SK-N-SH (cell line): ENCODE measurements at regions not wholly inside any gene's neighbourhood (a gene's known extent, or its start where the extent isn't known, plus 50 kb on each side); places are given as distances from the start of the nearest gene placed in this dataset.

Experiments used
- CTCF ChIA-PET: fragments of 300-600, 350-600 bp; formaldehyde crosslinking; extraction: SDS; loops from one replicate; lab custom pipeline; 2021; lab: Yijun Ruan, JAX
- POLR2A ChIA-PET: fragments of 350-600 bp; sonication (Branson Sonifier 250); formaldehyde crosslinking; extraction: SDS; loops from one replicate; lab custom pipeline; 2020; ENCODE audit warnings: antibody characterized with exemption, inconsistent platforms; lab: Yijun Ruan, JAX
- DNase-seq: peaks from one replicate; pipeline ENCODE4 v3.0.0; 2012
- H2AFZ ChIP-seq: fragments of 200-600 bp; sonication (generic); 2 replicates; pipeline ENCODE4 v1.8.1; 2016; ENCODE audit warnings: antibody characterized with exemption, mild to moderate bottlenecking, low read depth
- H3F3A ChIP-seq: fragments of 200-600 bp; sonication (generic); replicated peaks from 2 replicates; pipeline ENCODE3; 2016; ENCODE audit warnings: antibody characterized with exemption, mild to moderate bottlenecking; ENCODE audit not compliant: insufficient read depth
- H3K27ac ChIP-seq, 2 experiments: fragments of 200-500 bp in 1 of 2; fragments of 200-600 bp in 1 of 2; sonication (Bioruptor generic) in 1 of 2; sonication (generic), shearing (Covaris generic) in 1 of 2; 2 replicates each; pipeline versions ENCODE4 v1.5.1 to v1.6.1; 2014 to 2016; ENCODE audit warnings: low read depth in 2 of 2, inconsistent platforms in 1 of 2, low read length in 1 of 2, mild to moderate bottlenecking in 1 of 2, mixed read lengths in 1 of 2
- H3K27me3 ChIP-seq: fragments of 200-600 bp; sonication (generic), shearing (Covaris generic); 2 replicates; pipeline ENCODE4 v1.6.1; 2016; ENCODE audit warnings: mixed run types; ENCODE audit not compliant: insufficient read depth
- H3K36me3 ChIP-seq, 2 experiments: fragments of 200-500 bp in 1 of 2; fragments of 200-600 bp in 1 of 2; sonication (Bioruptor generic) in 1 of 2; sonication (generic) in 1 of 2; replicated peaks in 1 of 2; 2 replicates each; pipeline versions ENCODE3 to v1.5.1; 2014 to 2016; ENCODE audit warnings: low read length in 1 of 2, mild to moderate bottlenecking in 1 of 2; ENCODE audit not compliant: insufficient read depth in 2 of 2, control insufficient read depth in 1 of 2
- H3K4me1 ChIP-seq, 2 experiments: fragments of 200-500 bp in 1 of 2; fragments of 200-600 bp in 1 of 2; sonication (Bioruptor generic) in 1 of 2; sonication (generic), shearing (Covaris generic) in 1 of 2; 2 replicates each; pipeline versions ENCODE4 v1.5.1 to v1.6.1; 2014 to 2016; ENCODE audit warnings: low read depth in 1 of 2, low read length in 1 of 2, mixed run types in 1 of 2; ENCODE audit not compliant: insufficient read depth in 2 of 2, control insufficient read depth in 1 of 2
- H3K4me2 ChIP-seq: fragments of 200-600 bp; sonication (generic), shearing (Covaris generic); 2 replicates; pipeline ENCODE4 v1.6.1; 2017; ENCODE audit warnings: mixed run types
- H3K4me3 ChIP-seq, 2 experiments: fragments of 200-500 bp in 1 of 2; fragments of 200-600 bp in 1 of 2; sonication (Bioruptor generic) in 1 of 2; sonication (generic), shearing (Covaris generic) in 1 of 2; 2 replicates each; pipeline versions ENCODE4 v1.5.1 to v1.8.1; 2014 to 2016; ENCODE audit warnings: low read depth in 2 of 2, inconsistent platforms in 1 of 2, low read length in 1 of 2, mild to moderate bottlenecking in 1 of 2, mixed read lengths in 1 of 2, moderate library complexity in 1 of 2
- H3K79me2 ChIP-seq: fragments of 200-600 bp; sonication (generic); 2 replicates; pipeline ENCODE4 v1.8.1; 2017; ENCODE audit warnings: mild to moderate bottlenecking; ENCODE audit not compliant: insufficient read depth
- H3K9ac ChIP-seq: fragments of 200-600 bp; sonication (generic); 2 replicates; pipeline ENCODE4 v1.6.1; 2017; ENCODE audit warnings: mixed run types
- H3K9me2 ChIP-seq: fragments of 200-600 bp; sonication (generic); 2 replicates; pipeline ENCODE4 v1.6.1; 2017; ENCODE audit warnings: mixed run types
- H3K9me3 ChIP-seq: fragments of 200-600 bp; sonication (generic); 2 replicates; pipeline ENCODE4 v1.6.1; 2017; ENCODE audit warnings: mixed run types, mild to moderate bottlenecking, moderate library complexity
- H4K20me1 ChIP-seq: fragments of 200-600 bp; sonication (generic); 2 replicates; pipeline ENCODE4 v1.6.1; 2017; ENCODE audit warnings: mild to moderate bottlenecking, mixed run types; ENCODE audit not compliant: insufficient read depth
- CHD2 ChIP-seq: fragments of 150-350 bp; IDR thresholded peaks from 2 replicates; pipeline ENCODE4 v1.6.1; 2018; ENCODE audit warnings: low read length; ENCODE audit not compliant: partially characterized antibody
- ELF1 ChIP-seq: IDR thresholded peaks from 2 replicates; pipeline ENCODE4 v1.4.0; 2012
- EP300 ChIP-seq, 2 experiments: IDR thresholded peaks; 2 replicates each; pipeline versions ENCODE4 v1.4.0 to v1.6.1; 2012; ENCODE audit warnings: borderline replicate concordance in 1 of 2, low read depth in 1 of 2, low read length in 1 of 2
- EZH2phosphoT487 ChIP-seq: fragments of 200-600 bp; sonication (generic); IDR thresholded peaks from 2 replicates; pipeline ENCODE4 v1.6.1; 2017; ENCODE audit warnings: low read depth, mixed run types, mild to moderate bottlenecking, antibody characterized with exemption, moderate library complexity, borderline replicate concordance
- FOSL2 ChIP-seq: IDR thresholded peaks from 2 replicates; pipeline ENCODE4 v1.4.0; 2012; ENCODE audit warnings: low read depth, mild to moderate bottlenecking, moderate library complexity, borderline replicate concordance
- FOXJ3 ChIP-seq: sonication (generic); formaldehyde crosslinking; IDR thresholded peaks from 2 replicates; pipeline ENCODE4 v1.5.1; 2020; ENCODE audit warnings: mild to moderate bottlenecking, missing genetic modification reagents
- GATA2 ChIP-seq: sonication (generic); formaldehyde crosslinking; IDR thresholded peaks from 2 replicates; pipeline ENCODE4 v1.5.0; 2020; ENCODE audit warnings: mild to moderate bottlenecking, missing genetic modification reagents
- MEF2A ChIP-seq: IDR thresholded peaks from 2 replicates; pipeline ENCODE4 v1.4.0; 2012; ENCODE audit warnings: low read depth, borderline replicate concordance
- NFIC ChIP-seq: IDR thresholded peaks from 2 replicates; pipeline ENCODE4 v1.4.0; 2012; ENCODE audit warnings: borderline replicate concordance
- RCOR1 ChIP-seq: fragments of 150-350 bp; IDR thresholded peaks from 2 replicates; pipeline ENCODE4 v1.6.1; 2017; ENCODE audit warnings: antibody characterized with exemption, low read length
- RFX5 ChIP-seq: IDR thresholded peaks from 2 replicates; pipeline ENCODE4 v1.6.1; 2012; ENCODE audit warnings: mild to moderate bottlenecking, improper control_type of control experiment, low read length
- SIN3A ChIP-seq: IDR thresholded peaks from 2 replicates; pipeline ENCODE4 v1.6.1; 2012; ENCODE audit warnings: low read depth, mild to moderate bottlenecking, low read length, moderate library complexity, borderline replicate concordance
- TAF1 ChIP-seq: IDR thresholded peaks from 2 replicates; pipeline ENCODE4 v1.6.1; 2012; ENCODE audit warnings: low read depth, mild to moderate bottlenecking, low read length, moderate library complexity, borderline replicate concordance
- ZBTB33 ChIP-seq: IDR thresholded peaks from 2 replicates; pipeline ENCODE4 v1.4.0; 2012; ENCODE audit warnings: low read depth, borderline replicate concordance
- WGBS: methylation state at CpG from one replicate; pipeline ENCODE4 v1.1.6; 2017; ENCODE audit warnings: low lambda C conversion rate; 5-methylcytosine and 5-hydroxymethylcytosine counted together
- TF ChIP-seq, protein P1 (sequence below): fragments of 150-350 bp; IDR thresholded peaks from 2 replicates; pipeline ENCODE4 v1.6.1; 2016; ENCODE audit warnings: mild to moderate bottlenecking, low read depth, low read length
- TF ChIP-seq, protein P2 (sequence below): IDR thresholded peaks from 2 replicates; pipeline ENCODE4 v1.4.0; 2012; ENCODE audit warnings: low read depth
- TF ChIP-seq, protein P3 (sequence below): IDR thresholded peaks from 2 replicates; pipeline ENCODE4 v1.4.0; 2012; ENCODE audit warnings: low read depth, borderline replicate concordance

DNA sequence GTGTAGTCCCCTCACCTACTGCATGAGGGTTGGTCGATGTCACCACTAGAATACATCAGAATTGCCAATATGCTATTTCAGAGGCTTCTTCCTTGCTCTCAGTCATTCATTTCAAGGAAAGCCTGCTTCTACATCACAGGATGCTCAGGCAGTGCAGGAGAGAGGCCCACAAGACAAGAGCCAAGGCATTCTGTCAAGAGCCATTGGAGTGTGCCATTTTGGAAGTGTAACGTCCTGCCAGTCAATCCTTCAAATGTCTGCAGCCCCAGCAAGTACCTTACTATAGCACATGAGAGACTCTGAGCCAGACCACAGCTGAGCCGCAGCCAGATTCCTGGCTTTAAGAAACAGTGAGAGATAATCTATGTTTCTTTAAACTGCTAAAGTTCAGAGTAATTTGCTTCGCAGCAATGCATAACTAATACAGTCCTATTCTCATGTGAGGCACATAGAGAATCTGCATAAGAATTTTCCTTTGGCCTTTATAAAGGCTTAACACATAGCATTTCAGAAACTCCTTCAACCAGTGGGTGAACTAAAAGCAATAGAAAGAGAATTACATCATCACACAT lies 166.5 kb upstream of the GNAI1 start:
- CTCF ChIA-PET, result no interaction called here

DNA sequence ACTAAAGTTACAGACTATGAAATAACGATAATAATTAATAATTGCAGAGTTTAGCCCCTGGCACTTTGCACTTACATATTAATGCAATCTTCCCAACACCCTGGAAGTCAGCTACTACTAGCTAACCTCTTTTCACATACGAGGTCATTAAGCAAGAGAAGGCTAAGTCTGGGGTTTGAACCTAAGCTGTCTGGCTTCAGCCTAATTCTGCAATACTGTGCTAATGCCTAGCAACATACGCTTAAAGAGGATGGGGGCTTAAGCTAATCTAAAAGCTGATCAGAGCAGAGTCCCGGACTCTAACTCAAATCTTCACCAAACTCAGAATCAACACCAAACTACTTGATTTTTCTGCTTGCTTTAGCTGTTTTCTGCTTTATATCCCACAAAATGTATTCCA lies 168.7 kb upstream of the GNAI1 start:
- no peak for DNase-seq
- H3K27me3 ChIP-seq, result no peaks in the 10 kb centered on the region
- peaks cover 0 to 2% of the 10 kb centered on the region in 2 experiments; a peak in 2 of 4 replicates for H3K4me1 ChIP-seq
- H3K4me3 ChIP-seq, result no peak overlapping the region
- no peaks in the 10 kb centered on the region for H4K20me1 ChIP-seq
- no peak overlapping the region for H3K4me2 ChIP-seq
- no peak overlapping the region for H2AFZ ChIP-seq
- 84% methylated on average over 4 of the region's 4 CpGs for WGBS
- no peak overlapping the region for H3K27ac ChIP-seq
- no peaks in the 10 kb centered on the region for H3K9me2 ChIP-seq
- H3F3A ChIP-seq, result no peaks in the 10 kb centered on the region
- CTCF ChIA-PET, result no interaction called here
- no peak for TF ChIP-seq TAF1
- no peak for TF ChIP-seq SIN3A
- TF ChIP-seq RCOR1, result no peak
- TF ChIP-seq NFIC, result no peak
- no peak for TF ChIP-seq ZBTB33
- TF ChIP-seq CHD2, result no peak
- no peak for TF ChIP-seq GATA2 (CRISPR knock-in tag)
- no peak overlapping the region for H3K9ac ChIP-seq
- POLR2A ChIA-PET, result no interaction called here
- no peaks in the 10 kb centered on the region for H3K36me3 ChIP-seq
- no peaks in the 10 kb centered on the region for H3K9me3 ChIP-seq
- H3K79me2 ChIP-seq, result no peaks in the 10 kb centered on the region

More for the DNA sequence above, 166.5 kb upstream of the GNAI1 start:
- Histone ChIP-seq H3K4me1 (peaks cover 0 to 7% of the 10 kb centered on the region in 2 experiments; a peak in 2 of 4 replicates), H3K36me3 (no peaks in the 10 kb centered on the region), H3K4me3 (no peak overlapping the region), H3K9ac (no peak overlapping the region), H3K9me3 (no peaks in the 10 kb centered on the region), H3K79me2 (no peaks in the 10 kb centered on the region), H3F3A (no peaks in the 10 kb centered on the region), H3K9me2 (no peaks in the 10 kb centered on the region), H4K20me1 (no peaks in the 10 kb centered on the region), H3K27me3 (no peaks in the 10 kb centered on the region), H3K4me2 (no peak overlapping the region), H2AFZ (no peak overlapping the region), H3K27ac (no peak overlapping the region)
- TF ChIP-seq TAF1, result no peak
- TF ChIP-seq, protein P1, sequence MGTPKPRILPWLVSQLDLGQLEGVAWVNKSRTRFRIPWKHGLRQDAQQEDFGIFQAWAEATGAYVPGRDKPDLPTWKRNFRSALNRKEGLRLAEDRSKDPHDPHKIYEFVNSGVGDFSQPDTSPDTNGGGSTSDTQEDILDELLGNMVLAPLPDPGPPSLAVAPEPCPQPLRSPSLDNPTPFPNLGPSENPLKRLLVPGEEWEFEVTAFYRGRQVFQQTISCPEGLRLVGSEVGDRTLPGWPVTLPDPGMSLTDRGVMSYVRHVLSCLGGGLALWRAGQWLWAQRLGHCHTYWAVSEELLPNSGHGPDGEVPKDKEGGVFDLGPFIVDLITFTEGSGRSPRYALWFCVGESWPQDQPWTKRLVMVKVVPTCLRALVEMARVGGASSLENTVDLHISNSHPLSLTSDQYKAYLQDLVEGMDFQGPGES, result no peak
- TF ChIP-seq RCOR1, result no peak
- no peak for TF ChIP-seq CHD2
- no peak for TF ChIP-seq EP300 (IDR thresholded peaks at IDR 0.05; ENCODE audit: borderline replicate concordance in 1 of 2, low read depth in 1 of 2, low read length in 1 of 2)
- no peak for TF ChIP-seq GATA2 (CRISPR knock-in tag)
- TF ChIP-seq, protein P2, sequence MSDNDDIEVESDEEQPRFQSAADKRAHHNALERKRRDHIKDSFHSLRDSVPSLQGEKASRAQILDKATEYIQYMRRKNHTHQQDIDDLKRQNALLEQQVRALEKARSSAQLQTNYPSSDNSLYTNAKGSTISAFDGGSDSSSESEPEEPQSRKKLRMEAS, result no peak
- TF ChIP-seq, protein P3, sequence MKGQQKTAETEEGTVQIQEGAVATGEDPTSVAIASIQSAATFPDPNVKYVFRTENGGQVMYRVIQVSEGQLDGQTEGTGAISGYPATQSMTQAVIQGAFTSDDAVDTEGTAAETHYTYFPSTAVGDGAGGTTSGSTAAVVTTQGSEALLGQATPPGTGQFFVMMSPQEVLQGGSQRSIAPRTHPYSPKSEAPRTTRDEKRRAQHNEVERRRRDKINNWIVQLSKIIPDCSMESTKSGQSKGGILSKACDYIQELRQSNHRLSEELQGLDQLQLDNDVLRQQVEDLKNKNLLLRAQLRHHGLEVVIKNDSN, result no peak
- no peak for TF ChIP-seq MEF2A
- TF ChIP-seq FOXJ3 (CRISPR knock-in tag), result no peak
- no peak for TF ChIP-seq RFX5
- TF ChIP-seq FOSL2, result no peak
- no peak for TF ChIP-seq ELF1
- TF ChIP-seq EZH2phosphoT487, result no peak
- no peak for DNase-seq
- POLR2A ChIA-PET, result no interaction called here
- WGBS, result 84% methylated on average over 4 of the region's 4 CpGs
